ENCODE measurements at regions not wholly inside any gene's neighbourhood (a gene's known extent, or its start where the extent isn't known, plus 50 kb on each side); places are given as distances from the start of the nearest gene placed in this dataset.

- TF ChIP-seq POLR2A (IDR thresholded peaks at IDR 0.05; ENCODE audit: low read depth, low read length) (no peak), TAF1 (IDR thresholded peaks at IDR 0.05; ENCODE audit: borderline replicate concordance, low read depth, low read length) (no peak)
These were observed 234.0 kb downstream of the B3GLCT start for GRCh38 chr13:31433746-31434145.

All from GM12892 (cell line).